ENCODE measurements at regions not wholly inside any gene's neighbourhood (a gene's known extent, or its start where the extent isn't known, plus 50 kb on each side); places are given as distances from the start of the nearest gene placed in this dataset.

DNA sequence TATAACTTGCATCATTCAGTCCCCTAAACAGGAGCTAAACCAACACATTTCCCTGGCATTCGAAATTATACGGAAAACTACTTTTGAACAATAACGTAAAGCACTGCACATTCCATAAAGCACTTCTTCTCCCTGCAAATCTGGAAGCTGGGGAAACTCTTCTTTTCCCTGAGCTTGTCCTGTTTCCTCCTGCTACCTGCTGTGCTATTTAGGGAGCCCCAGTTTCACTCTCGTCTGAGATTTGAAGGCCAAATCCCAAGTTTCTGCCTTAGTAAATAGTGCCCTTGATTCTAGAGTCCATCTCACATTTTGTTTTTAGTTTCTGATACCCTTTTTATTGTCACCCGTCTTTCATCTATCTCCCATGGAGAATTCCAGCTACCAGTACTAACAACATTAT is 67.7 kb upstream of the OSR1 start:
- no peaks in the 10 kb centered on the region for H3K9me3 ChIP-seq (ENCODE audit: control insufficient read depth, low read length)
- H3K27me3 Mint-ChIP-seq (ENCODE audit: insufficient read depth): no peaks in the 10 kb centered on the region
- no peak for TF ChIP-seq CTCF (conservative IDR thresholded peaks at IDR 0.05)
- H3K27ac Mint-ChIP-seq: no peak overlapping the region
- no peaks in the 10 kb centered on the region for H3K4me1 ChIP-seq (ENCODE audit: control insufficient read depth, insufficient read depth, low read length)
- no peak overlapping the region for H3K27ac ChIP-seq (ENCODE audit: low read depth, low read length)
- peaks cover 17% of the 10 kb centered on the region for H3K4me1 Mint-ChIP-seq
- no peaks in the 10 kb centered on the region for H3K9me3 Mint-ChIP-seq
- no peaks in the 10 kb centered on the region for H3K27me3 ChIP-seq (ENCODE audit: control insufficient read depth, insufficient read depth, low read length, poor library complexity, severe bottlenecking)
- no peaks in the 10 kb centered on the region for H3K36me3 Mint-ChIP-seq (ENCODE audit: low read depth)
- no peak overlapping the region for H3K4me3 ChIP-seq (ENCODE audit: low read length)
- H3K9ac ChIP-seq (ENCODE audit: extremely low read depth, low read length, poor library complexity, severe bottlenecking): no peak overlapping the region
- no peak overlapping the region for H3K4me3 Mint-ChIP-seq
- H3K36me3 ChIP-seq (ENCODE audit: control insufficient read depth, insufficient read depth, low read length): no peaks in the 10 kb centered on the region
- WGBS, 2 experiments (ENCODE audit: insufficient coverage in 1 of 2, insufficient read length in 1 of 2): 69 to 76% methylated on average over 4 to 5 of the region's 5 CpGs
- no peak for DNase-seq

GRCh38 chr2:19425419-19425818 is 67.0 kb upstream of the OSR1 start:
- peaks cover 17% of the 10 kb centered on the region for H3K4me1 Mint-ChIP-seq
- no peak overlapping the region for H3K27ac Mint-ChIP-seq
- no peaks in the 10 kb centered on the region for H3K9me3 Mint-ChIP-seq
- 76 to 89% methylated on average over 2 of the region's 2 CpGs for WGBS, 2 experiments (ENCODE audit: insufficient coverage in 1 of 2, insufficient read length in 1 of 2)
- DNase-seq: no peak
- H3K4me3 Mint-ChIP-seq: no peak overlapping the region
- no peaks in the 10 kb centered on the region for H3K27me3 Mint-ChIP-seq (ENCODE audit: insufficient read depth)
- Histone ChIP-seq H3K36me3 (ENCODE audit: control insufficient read depth, insufficient read depth, low read length) (no peaks in the 10 kb centered on the region), H3K27me3 (ENCODE audit: control insufficient read depth, insufficient read depth, low read length, poor library complexity, severe bottlenecking) (no peaks in the 10 kb centered on the region), H3K9ac (ENCODE audit: extremely low read depth, low read length, poor library complexity, severe bottlenecking) (no peak overlapping the region), H3K9me3 (ENCODE audit: control insufficient read depth, low read length) (no peaks in the 10 kb centered on the region), H3K4me1 (ENCODE audit: control insufficient read depth, insufficient read depth, low read length) (no peaks in the 10 kb centered on the region), H3K4me3 (ENCODE audit: low read length) (no peak overlapping the region), H3K27ac (ENCODE audit: low read depth, low read length) (no peak overlapping the region)
- no peaks in the 10 kb centered on the region for H3K36me3 Mint-ChIP-seq (ENCODE audit: low read depth)
- TF ChIP-seq CTCF (conservative IDR thresholded peaks at IDR 0.05): no peak

DNA sequence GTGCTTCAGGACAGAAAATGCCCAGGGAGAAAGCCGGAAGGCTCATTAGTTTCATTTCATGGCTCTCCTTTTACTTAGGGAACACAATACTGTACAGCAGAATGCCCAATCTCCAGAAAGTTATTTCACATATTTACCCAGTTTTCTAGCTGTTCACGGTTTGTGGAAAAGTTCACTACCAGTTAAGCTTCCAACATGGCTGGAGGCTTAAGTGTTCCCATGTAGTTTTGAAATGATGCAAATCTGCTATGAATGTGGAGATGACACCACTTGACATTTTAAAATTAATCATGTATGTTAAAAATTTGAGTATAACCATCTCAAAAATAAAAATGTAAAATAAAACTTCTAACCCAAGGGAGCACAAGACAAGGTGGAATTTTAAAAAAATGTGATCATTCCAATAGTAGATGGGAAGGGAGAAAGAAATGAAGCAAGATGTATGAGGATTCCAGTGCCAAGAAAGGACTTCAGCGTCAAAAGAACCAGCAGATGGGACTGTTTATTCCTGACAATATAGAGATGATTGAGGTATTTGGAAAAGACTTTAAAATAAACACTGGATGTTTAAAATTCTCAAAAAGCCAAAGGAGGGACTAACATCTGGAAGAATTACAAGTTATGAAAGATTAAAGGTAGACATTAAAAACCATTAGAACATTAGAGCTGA is 60.9 kb upstream of the OSR1 start:
- Mint-ChIP-seq H3K9me3 (peaks cover 2% of the 10 kb centered on the region), H3K36me3 (ENCODE audit: low read depth) (no peaks in the 10 kb centered on the region), H3K27me3 (ENCODE audit: insufficient read depth) (no peaks in the 10 kb centered on the region), H3K4me3 (no peak overlapping the region), H3K27ac (no peak overlapping the region), H3K4me1 (peaks cover 6% of the 10 kb centered on the region)
- TF ChIP-seq CTCF (conservative IDR thresholded peaks at IDR 0.05): no peak
- H3K27me3 ChIP-seq (ENCODE audit: control insufficient read depth, insufficient read depth, low read length, poor library complexity, severe bottlenecking): no peaks in the 10 kb centered on the region
- no peaks in the 10 kb centered on the region for H3K4me1 ChIP-seq (ENCODE audit: control insufficient read depth, insufficient read depth, low read length)
- no peak overlapping the region for H3K4me3 ChIP-seq (ENCODE audit: low read length)
- no peak for DNase-seq
- H3K27ac ChIP-seq (ENCODE audit: low read depth, low read length): no peak overlapping the region
- H3K36me3 ChIP-seq (ENCODE audit: control insufficient read depth, insufficient read depth, low read length): no peaks in the 10 kb centered on the region
- WGBS, 2 experiments (ENCODE audit: insufficient coverage in 1 of 2, insufficient read length in 1 of 2): 87 to 89% methylated on average over 3 of the region's 3 CpGs
- H3K9ac ChIP-seq (ENCODE audit: extremely low read depth, low read length, poor library complexity, severe bottlenecking): no peak overlapping the region
- H3K9me3 ChIP-seq (ENCODE audit: control insufficient read depth, low read length): no peaks in the 10 kb centered on the region
